GM12872 (cell line): ENCODE measurements at regions not wholly inside any gene's neighbourhood (a gene's known extent, or its start where the extent isn't known, plus 50 kb on each side); places are given as distances from the start of the nearest gene placed in this dataset.

ENCODE experiments used
- TF ChIP-seq, protein P1 (sequence below): IDR thresholded peaks from 3 replicates; pipeline ENCODE4 v1.5.1; 2011; ENCODE audit warnings: low read depth, mild to moderate bottlenecking, low read length, moderate library complexity; ENCODE audit not compliant: insufficient read depth

DNA sequence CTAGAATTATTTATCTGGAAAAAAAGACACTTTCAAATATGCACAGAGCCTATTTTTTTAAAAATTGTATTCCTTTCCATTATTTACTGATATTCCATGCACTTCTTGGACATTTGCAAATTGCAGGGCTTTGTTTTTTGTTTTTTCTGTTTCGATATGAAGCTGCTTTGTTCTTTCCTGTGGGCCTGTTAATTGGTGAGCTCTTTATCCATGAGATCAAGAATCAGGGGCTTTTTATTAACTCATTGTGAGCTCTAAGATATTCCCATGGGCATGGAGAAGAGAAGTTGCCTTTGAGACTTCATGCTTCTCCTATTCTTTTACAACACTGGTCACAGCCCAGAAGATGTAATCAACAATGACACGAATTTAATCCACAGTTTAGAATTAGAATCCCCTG, 145.1 kb downstream of the SAMD5 start:
- TF ChIP-seq, protein P1, sequence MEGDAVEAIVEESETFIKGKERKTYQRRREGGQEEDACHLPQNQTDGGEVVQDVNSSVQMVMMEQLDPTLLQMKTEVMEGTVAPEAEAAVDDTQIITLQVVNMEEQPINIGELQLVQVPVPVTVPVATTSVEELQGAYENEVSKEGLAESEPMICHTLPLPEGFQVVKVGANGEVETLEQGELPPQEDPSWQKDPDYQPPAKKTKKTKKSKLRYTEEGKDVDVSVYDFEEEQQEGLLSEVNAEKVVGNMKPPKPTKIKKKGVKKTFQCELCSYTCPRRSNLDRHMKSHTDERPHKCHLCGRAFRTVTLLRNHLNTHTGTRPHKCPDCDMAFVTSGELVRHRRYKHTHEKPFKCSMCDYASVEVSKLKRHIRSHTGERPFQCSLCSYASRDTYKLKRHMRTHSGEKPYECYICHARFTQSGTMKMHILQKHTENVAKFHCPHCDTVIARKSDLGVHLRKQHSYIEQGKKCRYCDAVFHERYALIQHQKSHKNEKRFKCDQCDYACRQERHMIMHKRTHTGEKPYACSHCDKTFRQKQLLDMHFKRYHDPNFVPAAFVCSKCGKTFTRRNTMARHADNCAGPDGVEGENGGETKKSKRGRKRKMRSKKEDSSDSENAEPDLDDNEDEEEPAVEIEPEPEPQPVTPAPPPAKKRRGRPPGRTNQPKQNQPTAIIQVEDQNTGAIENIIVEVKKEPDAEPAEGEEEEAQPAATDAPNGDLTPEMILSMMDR = no peak

DNA sequence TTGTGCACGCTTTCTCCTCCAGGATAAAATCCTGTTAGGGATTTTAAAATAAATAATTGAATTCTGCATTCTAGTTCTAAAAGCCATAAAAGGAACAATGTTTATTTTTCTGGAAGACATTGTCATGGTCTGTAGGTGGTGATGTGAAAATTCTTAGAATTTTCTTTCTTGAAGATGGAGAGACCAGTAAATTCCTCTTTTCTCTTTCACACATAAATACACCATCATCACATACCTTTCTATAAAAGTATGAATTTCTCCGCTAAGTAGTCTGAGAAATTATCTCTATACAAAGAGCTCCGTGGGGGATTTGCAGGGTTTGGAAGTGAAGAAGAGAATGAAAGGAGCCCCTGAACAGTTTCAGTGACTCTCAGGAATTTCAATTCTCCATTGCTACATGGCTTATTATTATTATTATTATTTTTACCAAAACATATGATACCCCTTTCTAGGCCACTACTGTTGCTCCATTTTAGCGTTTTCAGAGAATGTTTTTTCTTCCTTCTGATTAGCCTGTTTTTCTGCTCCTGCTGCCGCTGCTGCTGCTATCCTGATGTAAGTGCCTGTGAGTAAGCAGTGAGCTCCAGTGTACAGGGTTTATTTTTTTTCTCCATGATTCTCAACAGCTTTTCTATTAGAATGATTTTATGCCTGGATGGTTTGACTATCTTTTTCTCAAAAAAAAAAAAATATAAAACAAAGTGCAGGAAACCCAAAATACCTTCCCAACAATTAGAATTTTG, 145.8 kb downstream of the SAMD5 start:
- TF ChIP-seq, protein P1 = no peak

DNA sequence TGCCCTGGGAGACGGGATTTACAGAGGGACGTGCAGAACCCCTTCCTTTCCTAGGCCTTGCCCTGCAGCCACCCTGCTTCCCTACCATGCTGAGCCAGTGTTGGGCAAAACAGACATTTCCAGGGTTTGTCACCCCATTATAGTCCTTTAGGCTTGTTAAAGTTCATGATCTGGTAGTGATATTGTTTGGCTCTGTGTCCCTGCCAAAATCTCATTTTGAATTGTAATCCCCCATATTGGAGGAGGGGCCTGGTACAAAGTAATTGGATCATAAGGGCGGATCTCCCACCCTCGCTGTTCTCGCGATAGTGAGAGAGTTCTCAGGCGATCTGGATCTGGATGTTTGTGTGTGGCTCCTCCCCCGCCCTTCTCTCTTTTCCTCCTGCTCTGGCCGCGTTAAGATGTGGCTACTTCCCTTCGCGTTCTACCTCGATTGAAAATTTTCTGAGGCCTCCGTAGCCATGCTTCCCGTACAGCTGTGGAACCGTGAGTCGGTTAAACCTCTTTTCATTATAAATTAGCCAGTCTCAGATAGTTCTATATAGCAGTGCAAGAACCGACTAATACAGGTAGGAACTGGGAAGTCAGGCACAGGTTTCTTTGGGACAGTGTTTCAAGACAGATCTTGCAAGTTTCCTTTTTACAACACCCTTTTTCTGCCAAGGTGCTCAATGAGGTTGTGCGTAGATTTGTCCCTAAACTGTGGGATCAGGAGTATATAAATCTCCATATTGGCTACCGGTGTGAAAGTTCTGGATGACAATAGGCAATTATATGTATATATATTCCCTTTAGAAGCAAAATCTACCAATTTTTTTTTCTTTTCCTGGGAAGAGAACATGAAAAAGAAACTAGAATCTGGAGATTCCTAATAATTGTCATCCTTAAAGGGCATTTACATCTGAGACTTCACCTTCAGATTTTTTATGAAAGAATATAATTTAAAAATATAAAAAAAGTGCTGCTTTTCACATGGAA, 152.1 kb downstream of the SAMD5 start:
- TF ChIP-seq, protein P1 = no peak

DNA sequence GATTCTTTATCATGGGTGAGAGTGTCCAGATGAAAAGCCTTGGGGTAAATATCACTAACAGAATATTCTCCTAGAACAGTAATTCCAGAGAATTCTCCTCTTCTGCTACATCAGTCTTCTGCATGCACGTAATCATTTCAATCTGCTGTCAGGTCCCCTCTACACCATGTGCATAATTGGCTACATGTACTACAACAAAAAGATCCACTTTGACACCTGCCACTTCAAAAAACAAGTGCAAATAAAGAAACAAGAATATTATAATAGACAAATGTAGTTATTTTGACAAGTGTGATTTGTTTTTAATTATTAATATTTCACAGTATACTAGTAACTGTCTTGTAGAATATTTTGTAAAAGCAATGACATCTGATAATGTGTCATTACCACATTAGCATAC, 154.2 kb downstream of the SAMD5 start:
- TF ChIP-seq, protein P1 = no peak

DNA sequence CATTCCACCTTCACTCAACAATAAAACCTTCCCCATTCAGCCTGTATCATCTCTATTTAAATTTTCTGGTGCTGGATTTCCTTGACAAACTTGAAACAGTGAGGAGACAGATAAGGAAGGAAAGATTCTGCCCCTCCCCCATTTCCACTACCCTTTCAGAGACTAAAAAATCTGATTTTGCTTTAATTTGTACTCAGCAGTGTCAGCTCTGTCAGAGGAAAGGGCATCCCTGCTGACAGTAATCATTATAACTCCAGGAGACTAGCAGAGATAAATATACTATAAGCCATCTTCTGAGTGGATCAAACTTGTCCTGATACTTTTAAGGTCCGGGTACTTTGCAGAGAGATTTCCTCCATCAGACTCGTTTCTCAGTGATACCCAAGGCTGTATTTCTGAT, 155.6 kb downstream of the SAMD5 start:
- TF ChIP-seq, protein P1 = no peak

DNA sequence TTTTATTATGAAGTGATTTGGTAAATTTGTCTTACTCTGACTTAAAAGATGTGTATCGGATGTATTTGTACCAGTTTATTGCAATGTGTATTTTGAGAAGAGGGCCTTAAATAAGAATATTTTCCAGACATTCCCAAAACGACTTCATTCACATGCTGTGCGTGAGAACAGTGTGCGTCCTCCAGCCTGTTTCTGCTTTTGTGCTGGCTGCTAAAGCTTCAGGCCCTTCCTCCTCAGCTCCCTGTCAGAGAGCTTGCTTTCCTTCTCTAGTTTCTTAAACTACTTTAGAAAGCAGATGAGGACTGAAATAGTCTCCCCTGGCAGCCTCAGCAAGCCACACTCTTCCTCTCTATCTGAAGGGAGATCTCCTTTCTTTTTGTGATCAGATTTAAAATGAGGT, 157.8 kb downstream of the SAMD5 start:
- TF ChIP-seq, protein P1 = no peak

DNA sequence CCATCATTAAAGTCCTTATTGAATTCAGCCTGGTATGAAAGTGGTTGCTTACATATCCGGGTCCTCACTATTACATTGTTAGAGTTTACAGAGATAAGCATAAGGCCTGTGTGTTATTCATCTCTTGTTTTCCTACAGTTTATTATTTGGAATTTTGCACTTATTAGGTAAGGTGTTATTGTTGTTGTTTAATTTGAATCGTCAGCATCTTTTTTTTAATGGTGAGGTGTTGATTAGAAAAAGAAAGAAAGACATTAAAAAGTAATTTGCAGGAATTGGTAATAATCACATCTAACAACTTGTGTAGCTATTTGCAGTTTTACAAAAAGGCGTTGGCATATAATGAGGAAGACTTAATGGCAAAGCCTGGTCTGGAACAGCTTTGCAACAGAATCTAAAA, 158.6 kb downstream of the SAMD5 start:
- TF ChIP-seq, protein P1 = no peak
